Activated T-cell treated with anti-CD3 and anti-CD28 coated beads, Interleukin-2, amount 50 U/mL, for 24 hours (primary cell): ENCODE measurements at regions not wholly inside any gene's neighbourhood (a gene's known extent, or its start where the extent isn't known, plus 50 kb on each side); places are given as distances from the start of the nearest gene placed in this dataset.
"Not testable (repeated sequence)": the region's sequence is repeated elsewhere in the genome, so short reads cannot be mapped to it uniquely, and the experiment has no call there.

Experiments
- DNase-seq: peaks from one replicate; pipeline ENCODE4 v3.0.0-alpha.2; 2020
- H3K27ac Mint-ChIP-seq: 2 replicates; pipeline ENCODE4 v1.8.0; 2020; ENCODE audit warnings: mild to moderate bottlenecking, mixed read lengths
- H3K27me3 Mint-ChIP-seq: 2 replicates; pipeline ENCODE4 v1.8.0; 2020; ENCODE audit warnings: mixed read lengths
- H3K36me3 Mint-ChIP-seq: 2 replicates; pipeline ENCODE4 v1.8.0; 2020; ENCODE audit warnings: low read depth, mixed read lengths
- H3K4me1 Mint-ChIP-seq: 2 replicates; pipeline ENCODE4 v1.8.0; 2020; ENCODE audit warnings: low read depth, mixed read lengths
- H3K4me3 Mint-ChIP-seq: 2 replicates; pipeline ENCODE4 v1.8.0; 2020; ENCODE audit warnings: mild to moderate bottlenecking, moderate library complexity, mixed read lengths
- H3K9me3 Mint-ChIP-seq: 2 replicates; pipeline ENCODE4 v1.8.0; 2020; ENCODE audit warnings: mixed read lengths

GRCh38 chr18:10179326-10179725, 265.5 kb downstream of the VAPA start:
- H3K9me3 Mint-ChIP-seq, H3K4me3 Mint-ChIP-seq, H3K27ac Mint-ChIP-seq, H3K27me3 Mint-ChIP-seq, DNase-seq, H3K36me3 Mint-ChIP-seq: not testable (repeated sequence)
- H3K4me1 Mint-ChIP-seq, result peaks cover 11% of the 10 kb centered on the region

- Mint-ChIP-seq H3K36me3 (no peaks in the 10 kb centered on the region), H3K4me3 (no peak overlapping the region), H3K9me3 (peaks cover 9% of the 10 kb centered on the region), H3K27me3 (peaks cover 6% of the 10 kb centered on the region), H3K27ac (no peak overlapping the region), H3K4me1 (peaks cover 11% of the 10 kb centered on the region)
- no peak for DNase-seq
Measured at GRCh38 chr18:10182009-10182624, 268.3 kb downstream of the VAPA start.

DNA sequence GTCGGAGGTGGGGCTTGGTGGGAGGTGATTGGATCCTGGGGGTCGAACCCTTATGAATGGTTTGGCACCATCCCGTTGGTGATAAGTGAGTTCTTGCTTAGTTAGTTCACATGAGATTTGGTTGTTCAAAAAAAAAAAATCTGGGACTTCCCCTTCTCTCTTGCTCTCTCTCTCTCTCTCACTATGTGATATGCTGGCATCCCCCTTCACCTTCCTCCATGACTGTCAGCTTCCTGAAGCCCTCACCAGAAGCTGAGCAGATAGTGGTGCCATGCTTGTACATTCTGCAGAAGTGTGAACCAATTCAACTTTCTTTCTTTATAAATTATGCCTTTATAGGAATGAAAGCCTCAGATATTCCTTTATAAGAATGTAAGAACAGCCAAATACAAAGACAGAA, 269.7 kb upstream of the APCDD1 start:
- H3K27me3 Mint-ChIP-seq, result peaks cover 6% of the 10 kb centered on the region
- no peaks in the 10 kb centered on the region for H3K36me3 Mint-ChIP-seq
- no peak overlapping the region for H3K27ac Mint-ChIP-seq
- H3K4me3 Mint-ChIP-seq, result no peak overlapping the region
- no peak for DNase-seq
- H3K9me3 Mint-ChIP-seq, result peaks cover 7% of the 10 kb centered on the region
- H3K4me1 Mint-ChIP-seq, result peaks cover 3% of the 10 kb centered on the region

GRCh38 chr18:10188971-10189810, 265.2 kb upstream of the APCDD1 start:
- no peaks in the 10 kb centered on the region for H3K4me1 Mint-ChIP-seq
- H3K27ac Mint-ChIP-seq, result no peak overlapping the region
- peaks cover 2% of the 10 kb centered on the region for H3K9me3 Mint-ChIP-seq
- no peaks in the 10 kb centered on the region for H3K36me3 Mint-ChIP-seq
- peaks cover 3% of the 10 kb centered on the region for H3K27me3 Mint-ChIP-seq
- H3K4me3 Mint-ChIP-seq, result no peak overlapping the region
- DNase-seq, result no peak

GRCh38 chr18:10190564-10190963, 263.9 kb upstream of the APCDD1 start:
- no peak overlapping the region for H3K27ac Mint-ChIP-seq
- no peaks in the 10 kb centered on the region for H3K4me1 Mint-ChIP-seq
- no peak overlapping the region for H3K4me3 Mint-ChIP-seq
- no peak for DNase-seq
- H3K27me3 Mint-ChIP-seq, result peaks cover 3% of the 10 kb centered on the region
- H3K36me3 Mint-ChIP-seq, result no peaks in the 10 kb centered on the region
- no peaks in the 10 kb centered on the region for H3K9me3 Mint-ChIP-seq

GRCh38 chr18:10193444-10193843, 261.0 kb upstream of the APCDD1 start:
- H3K27ac Mint-ChIP-seq, result no peak overlapping the region
- peaks cover 3% of the 10 kb centered on the region for H3K27me3 Mint-ChIP-seq
- H3K4me3 Mint-ChIP-seq, result no peak overlapping the region
- no peak for DNase-seq
- no peaks in the 10 kb centered on the region for H3K4me1 Mint-ChIP-seq
- no peaks in the 10 kb centered on the region for H3K9me3 Mint-ChIP-seq
- H3K36me3 Mint-ChIP-seq, result no peaks in the 10 kb centered on the region

DNA sequence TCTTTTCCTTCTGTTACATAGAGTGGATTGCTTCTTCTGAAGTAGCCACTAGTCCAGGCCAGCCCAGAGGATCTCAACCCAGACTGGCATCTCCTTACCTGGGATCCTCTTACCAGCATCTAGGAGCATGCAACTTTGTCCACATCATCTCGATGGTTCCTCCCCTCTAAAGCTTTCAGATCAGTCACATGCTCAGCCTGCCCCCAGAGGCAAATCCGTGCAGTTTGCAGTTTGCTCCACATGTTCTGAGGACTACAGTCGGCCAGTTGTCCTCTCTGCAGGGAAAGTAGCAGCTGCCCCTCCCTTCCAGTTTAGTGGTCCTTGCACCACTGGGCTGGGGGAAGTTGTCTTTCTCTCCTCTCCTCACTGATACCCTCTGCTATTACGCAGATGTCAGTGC, 259.8 kb upstream of the APCDD1 start:
- no peak for DNase-seq
- H3K27ac Mint-ChIP-seq, result no peak overlapping the region

DNA sequence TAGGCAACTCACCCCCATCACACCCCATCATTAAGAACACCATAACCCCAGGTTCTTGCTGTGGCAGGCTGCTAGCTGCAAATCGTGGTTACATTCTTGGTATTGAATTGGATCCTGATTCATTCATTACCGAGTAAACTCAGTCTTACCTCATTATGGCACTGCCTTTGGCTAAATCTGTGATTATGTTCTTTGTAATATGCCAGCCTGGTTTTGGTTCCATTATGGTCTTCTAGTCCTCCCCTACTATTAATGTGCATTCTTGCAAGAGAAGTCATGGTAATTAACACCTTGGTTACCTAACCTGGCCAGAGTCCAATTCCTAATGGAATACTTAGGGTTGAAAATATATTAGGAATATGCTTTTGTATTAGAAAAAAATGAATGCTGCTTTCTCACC, 258.9 kb upstream of the APCDD1 start:
- Mint-ChIP-seq H3K36me3 (no peaks in the 10 kb centered on the region), H3K27ac (no peak overlapping the region), H3K27me3 (no peaks in the 10 kb centered on the region), H3K4me3 (no peak overlapping the region), H3K9me3 (no peaks in the 10 kb centered on the region), H3K4me1 (no peaks in the 10 kb centered on the region)
- DNase-seq, result no peak

More for the DNA sequence above, 259.8 kb upstream of the APCDD1 start:
- Mint-ChIP-seq H3K27me3 (no peaks in the 10 kb centered on the region), H3K4me1 (no peaks in the 10 kb centered on the region), H3K36me3 (no peaks in the 10 kb centered on the region), H3K4me3 (no peak overlapping the region), H3K9me3 (no peaks in the 10 kb centered on the region)

GRCh38 chr18:10197097-10197496, 257.3 kb upstream of the APCDD1 start:
- Mint-ChIP-seq H3K27ac (no peak overlapping the region), H3K9me3 (no peaks in the 10 kb centered on the region), H3K4me3 (no peak overlapping the region), H3K36me3 (no peaks in the 10 kb centered on the region), H3K27me3 (no peaks in the 10 kb centered on the region), H3K4me1 (no peaks in the 10 kb centered on the region)
- DNase-seq, result no peak

DNA sequence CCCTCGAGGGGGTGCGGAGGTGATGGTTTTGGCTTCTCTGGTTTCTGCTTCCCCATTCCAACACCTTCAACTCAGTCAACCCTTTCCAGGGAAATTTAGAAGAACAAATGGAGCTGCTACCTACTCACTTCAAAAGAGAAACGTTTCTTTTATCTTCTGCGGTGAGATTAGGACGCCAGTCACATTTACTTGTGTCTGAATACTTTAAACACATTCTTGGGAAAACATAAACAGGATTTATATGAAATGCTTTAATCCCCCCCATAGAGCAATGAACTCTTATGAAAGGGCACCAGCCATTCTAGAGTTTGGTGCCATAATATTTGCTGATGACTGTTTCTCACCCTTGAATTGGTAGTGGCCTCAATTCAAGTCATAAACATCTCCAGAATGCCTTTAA, 253.2 kb upstream of the APCDD1 start:
- Mint-ChIP-seq H3K4me3 (no peak overlapping the region), H3K9me3 (no peaks in the 10 kb centered on the region), H3K27ac (no peak overlapping the region), H3K27me3 (no peaks in the 10 kb centered on the region), H3K36me3 (no peaks in the 10 kb centered on the region), H3K4me1 (no peaks in the 10 kb centered on the region)
- no peak for DNase-seq

- no peak for DNase-seq
- Mint-ChIP-seq H3K36me3 (no peaks in the 10 kb centered on the region), H3K27ac (no peak overlapping the region), H3K9me3 (no peaks in the 10 kb centered on the region), H3K4me1 (no peaks in the 10 kb centered on the region), H3K4me3 (no peak overlapping the region), H3K27me3 (no peaks in the 10 kb centered on the region)
Measured at GRCh38 chr18:10201659-10202058, 252.8 kb upstream of the APCDD1 start.

DNA sequence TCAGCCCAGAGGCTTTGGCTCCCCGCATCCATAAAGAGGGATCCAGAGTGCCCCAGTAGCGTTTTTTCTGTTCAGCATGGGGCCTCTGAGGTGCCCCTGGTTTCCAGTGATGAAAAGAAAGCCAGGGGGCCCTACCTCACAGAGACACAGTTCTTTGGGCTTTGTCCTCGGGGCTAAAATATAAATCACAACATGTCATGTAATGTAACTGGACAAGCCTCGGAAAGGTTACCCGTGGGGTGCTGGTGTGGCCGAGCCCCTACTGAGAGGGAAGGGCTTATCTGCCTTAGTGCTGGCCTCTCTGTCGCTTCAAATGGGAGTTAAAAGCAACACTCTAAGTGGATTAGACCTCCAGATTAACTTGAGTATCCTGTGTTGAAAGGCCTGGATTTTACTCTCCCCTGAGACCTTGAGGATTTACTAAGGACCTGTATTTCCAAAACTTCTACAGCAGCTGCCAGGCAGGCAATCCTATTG, 251.6 kb upstream of the APCDD1 start:
- Mint-ChIP-seq H3K4me1 (no peaks in the 10 kb centered on the region), H3K9me3 (no peaks in the 10 kb centered on the region), H3K27ac (no peak overlapping the region), H3K36me3 (no peaks in the 10 kb centered on the region), H3K27me3 (peaks cover 6% of the 10 kb centered on the region), H3K4me3 (no peak overlapping the region)
- DNase-seq, result no peak

GRCh38 chr18:10205151-10205550, 249.3 kb upstream of the APCDD1 start:
- Mint-ChIP-seq H3K4me3 (no peak overlapping the region), H3K9me3 (no peaks in the 10 kb centered on the region), H3K4me1 (no peaks in the 10 kb centered on the region), H3K27ac (no peak overlapping the region), H3K27me3 (peaks cover 6% of the 10 kb centered on the region), H3K36me3 (no peaks in the 10 kb centered on the region)
- DNase-seq, result no peak

DNA sequence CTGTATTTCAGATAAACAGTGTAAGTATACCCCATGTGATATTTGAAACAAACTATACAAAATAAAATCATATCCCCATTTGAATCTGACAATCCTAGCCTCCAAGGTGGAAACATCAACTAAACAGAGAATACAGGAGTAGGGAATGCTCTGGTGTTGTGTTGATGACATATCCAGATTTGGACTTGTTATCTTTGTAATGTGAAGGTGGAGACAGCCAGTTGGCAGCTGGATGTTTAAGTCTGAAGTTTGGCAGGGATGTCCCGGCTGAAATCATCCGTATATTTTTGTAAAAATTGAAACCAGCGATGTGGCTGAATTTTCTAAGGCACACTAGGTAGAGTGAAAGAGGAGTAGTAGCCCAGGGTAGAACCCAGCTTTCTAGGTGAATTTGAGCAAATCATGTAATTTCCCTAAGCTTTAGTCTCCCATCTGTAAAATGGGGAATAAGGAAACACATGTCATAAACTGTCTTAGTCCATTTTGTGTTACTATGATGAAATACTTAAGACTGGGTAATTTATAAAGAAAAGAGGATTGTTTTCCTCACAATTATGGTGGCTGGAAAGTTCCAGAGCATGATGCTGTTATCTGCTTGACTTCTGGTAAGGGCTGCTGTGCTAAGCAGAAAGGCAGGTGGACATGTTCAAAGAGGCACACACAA, 246.6 kb upstream of the APCDD1 start:
- H3K36me3 Mint-ChIP-seq, result no peaks in the 10 kb centered on the region
- no peak overlapping the region for H3K27ac Mint-ChIP-seq
- no peaks in the 10 kb centered on the region for H3K9me3 Mint-ChIP-seq
- H3K4me1 Mint-ChIP-seq, result no peaks in the 10 kb centered on the region
- DNase-seq, result no peak
- H3K27me3 Mint-ChIP-seq, result peaks cover 6% of the 10 kb centered on the region
- H3K4me3 Mint-ChIP-seq, result no peak overlapping the region

GRCh38 chr18:10209302-10209701, 245.1 kb upstream of the APCDD1 start:
- no peaks in the 10 kb centered on the region for H3K4me1 Mint-ChIP-seq
- H3K36me3 Mint-ChIP-seq, result no peaks in the 10 kb centered on the region
- H3K27me3 Mint-ChIP-seq, result peaks cover 6% of the 10 kb centered on the region
- H3K27ac Mint-ChIP-seq, result no peak overlapping the region
- H3K9me3 Mint-ChIP-seq, result no peaks in the 10 kb centered on the region
- DNase-seq, result no peak
- H3K4me3 Mint-ChIP-seq, result no peak overlapping the region
